Left colon (tissue), 2 donors: ENCODE measurements at regions not wholly inside any gene's neighbourhood (a gene's known extent, or its start where the extent isn't known, plus 50 kb on each side); places are given as distances from the start of the nearest gene placed in this dataset.
A peak's percentile ranks its signal among the peaks of the same experiment; 100 is the strongest.

Source experiments
- ATAC-seq: fragments of 200-7000 bp; cut with Tn5 transposase; one replicate; pipeline ENCODE4 v1.9.1; 2020; ENCODE audit warnings: mild to moderate bottlenecking, moderate library complexity
- DNase-seq, 2 donors: peaks; one replicate each; pipeline ENCODE4 v3.0.0-alpha.2; 2020
- intact Hi-C, 2 donors: fragments of 100-400 bp; cut with DNase I in 1 of 2; cut with micrococcal nuclease in 1 of 2; formaldehyde crosslinking; loops; one replicate each; pipeline versions ENCODE4 v1.11.2 to v1.14.0; 2022; cut with DNase I, micrococcal nuclease
- donor health status: DM: no; HTN: no; CAD: no.
- donor health status: DM: yes; HTN: yes; CAD: no.

- DNase-seq (no peak), ATAC-seq (no peak)
- intact Hi-C loops = no loop called here
Observed at GRCh38 chr21:38646213-38646837, 148.0 kb upstream of the ERG start.

DNA sequence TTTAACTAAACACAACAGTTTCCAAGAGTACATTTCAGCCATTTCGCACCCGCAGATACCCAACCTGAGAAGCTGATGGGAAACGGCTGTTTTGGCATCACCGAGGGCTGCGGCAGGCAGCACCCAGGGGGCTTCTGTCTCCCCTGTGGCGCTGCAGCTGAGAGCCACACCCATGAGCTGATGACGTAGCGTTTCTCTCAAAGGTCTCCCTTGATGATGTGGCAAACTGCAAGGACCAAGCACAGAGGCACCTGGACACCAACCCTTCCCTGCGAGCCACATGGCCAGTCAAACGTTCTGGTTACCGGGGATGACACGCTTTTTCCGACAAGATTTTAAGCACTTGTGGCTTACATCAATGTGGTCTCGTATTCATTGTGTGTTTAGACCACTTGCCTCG, 150.8 kb upstream of the ERG start:
- DNase-seq (no peak), ATAC-seq (no peak)
- intact Hi-C loops = no loop called here

- intact Hi-C loops = no loop called here
- DNase-seq (no peak), ATAC-seq (no peak)
Observed at GRCh38 chr21:38651570-38651969, 153.3 kb upstream of the ERG start.

- intact Hi-C loops = no loop called here
- DNase-seq (no peak), ATAC-seq (no peak)
Observed at GRCh38 chr21:38652396-38652795, 153.3 kb upstream of the ETS2 start.

- DNase-seq (no peak), ATAC-seq (no peak)
- intact Hi-C loops = no loop called here
Observed at GRCh38 chr21:38654580-38654979, 151.1 kb upstream of the ETS2 start.

- no peak for DNase-seq
- no peak for ATAC-seq
- intact Hi-C loops = no loop called here
Observed at GRCh38 chr21:38658511-38658910, 147.2 kb upstream of the ETS2 start.

- intact Hi-C loops = no loop called here
- ATAC-seq (no peak), DNase-seq (no peak)
Observed at GRCh38 chr21:38659936-38660332, 145.8 kb upstream of the ETS2 start.

DNA sequence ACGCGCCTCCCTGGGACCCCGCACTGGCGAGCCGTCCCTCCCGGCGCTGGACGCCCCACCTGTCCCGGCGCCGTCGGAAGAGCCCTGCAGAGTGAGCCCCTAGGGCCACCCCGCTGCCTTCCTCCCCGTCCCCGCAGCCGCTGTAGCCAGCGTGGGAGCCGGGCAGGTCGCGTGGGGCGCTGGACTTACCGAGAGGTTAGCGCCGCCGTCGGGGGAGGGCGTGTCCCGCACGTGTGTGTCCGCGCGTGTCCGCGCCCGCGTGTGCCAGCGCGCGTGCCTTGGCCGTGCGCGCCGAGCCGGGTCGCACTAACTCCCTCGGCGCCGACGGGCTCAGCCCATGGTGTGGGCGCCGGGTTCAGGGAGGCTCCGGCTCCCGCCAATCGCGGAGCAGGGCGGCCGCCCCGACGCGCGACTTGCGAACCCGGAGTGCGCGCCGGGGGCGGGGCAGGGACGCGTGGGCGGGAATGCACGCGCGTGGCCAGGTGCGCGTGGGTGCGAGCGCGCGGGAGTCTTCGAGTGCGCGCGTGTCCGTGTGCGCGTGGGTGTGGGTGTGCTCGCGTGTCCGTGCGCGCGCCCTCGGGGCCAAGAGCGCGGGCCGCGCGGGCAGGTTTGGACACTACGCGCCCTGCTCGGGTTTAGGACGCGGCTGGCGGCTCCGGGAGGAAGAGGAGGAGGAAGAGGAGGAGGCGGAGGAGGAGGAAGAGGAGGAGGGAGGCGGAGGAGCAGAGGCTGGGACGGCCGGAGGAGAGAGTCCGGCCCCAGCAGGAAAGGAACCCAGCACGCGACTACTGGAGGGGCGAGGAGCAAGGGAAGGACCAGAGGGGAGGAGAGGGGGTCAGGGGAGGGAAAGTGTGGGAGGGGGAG, 145.2 kb upstream of the ETS2 start:
- intact Hi-C loops = no loop called here
- DNase-seq (peak in 1 of 2 donors; percentile 35), ATAC-seq (peak; percentile 75)

DNA sequence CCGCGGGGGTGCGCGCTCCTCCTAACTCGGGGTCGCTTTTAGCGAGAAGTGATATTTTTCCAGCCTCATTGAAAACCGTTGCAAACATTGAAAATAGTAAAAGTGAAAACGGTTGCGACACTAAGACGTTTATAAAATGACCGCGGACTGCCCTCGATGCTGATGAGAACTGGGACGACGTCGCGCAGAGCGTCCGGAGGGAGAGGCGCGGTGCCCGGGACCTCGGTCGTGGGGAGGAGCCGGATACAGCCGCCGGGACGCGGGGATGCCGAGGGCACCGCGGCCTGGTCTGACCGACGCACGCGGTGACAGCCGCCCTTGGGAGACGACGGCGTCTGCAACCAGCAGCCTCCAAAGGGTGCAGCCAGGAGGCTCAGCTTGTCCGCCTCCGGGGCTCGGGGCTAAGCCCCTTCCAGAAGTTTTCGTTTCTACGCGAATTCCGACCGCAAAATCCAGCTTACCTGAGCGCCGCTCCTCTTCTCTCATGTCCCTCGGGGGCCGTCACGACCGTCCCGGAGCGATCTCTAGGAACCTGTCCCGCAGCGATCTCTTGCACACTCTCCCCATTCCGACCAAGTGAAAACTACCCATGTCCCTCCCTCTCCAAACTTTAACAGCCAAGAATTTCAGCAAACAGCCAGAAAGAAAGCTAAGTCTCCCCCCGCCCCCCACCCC, 144.4 kb upstream of the ETS2 start:
- ATAC-seq (peak; percentile 76), DNase-seq (peak; percentile 34 to 43)
- intact Hi-C loops = no loop called here

DNA sequence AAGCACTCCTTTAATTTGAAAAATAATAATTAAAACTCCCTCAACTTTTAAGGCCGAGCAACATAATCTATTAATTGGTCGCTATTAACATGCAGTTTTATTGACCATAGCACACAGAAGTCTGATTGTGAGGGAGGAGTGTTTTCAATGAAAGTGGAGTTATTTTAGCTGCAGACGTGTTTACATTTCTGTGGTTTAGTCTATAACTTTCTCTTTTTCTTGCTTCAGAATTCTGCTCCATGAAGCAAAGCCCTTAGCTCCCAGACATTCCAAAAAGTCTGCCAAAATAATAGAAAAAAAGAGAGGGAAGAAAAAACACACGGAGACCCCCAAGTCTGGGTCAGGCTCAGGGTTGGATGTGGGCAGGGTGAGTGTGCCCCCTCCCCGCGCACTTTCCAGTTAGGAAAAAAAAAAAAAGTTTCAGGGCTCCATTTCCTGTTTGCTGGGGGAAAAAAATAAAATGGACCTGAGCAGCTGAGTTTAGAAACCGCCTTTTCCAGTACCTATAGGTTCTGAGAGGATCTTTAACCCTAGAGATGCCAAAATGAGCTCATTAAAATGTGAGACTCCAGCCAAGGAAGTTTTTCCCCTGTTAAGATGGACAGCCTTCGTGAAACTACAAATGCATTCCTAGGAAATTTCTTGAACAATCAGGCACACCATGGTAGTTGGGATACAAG, 143.7 kb upstream of the ETS2 start:
- intact Hi-C loops = no loop called here
- DNase-seq (no peak), ATAC-seq (no peak)

GRCh38 chr21:38663282-38663681, 142.4 kb upstream of the ETS2 start:
- no peak for ATAC-seq
- no peak for DNase-seq
- intact Hi-C loops = no loop called here

DNA sequence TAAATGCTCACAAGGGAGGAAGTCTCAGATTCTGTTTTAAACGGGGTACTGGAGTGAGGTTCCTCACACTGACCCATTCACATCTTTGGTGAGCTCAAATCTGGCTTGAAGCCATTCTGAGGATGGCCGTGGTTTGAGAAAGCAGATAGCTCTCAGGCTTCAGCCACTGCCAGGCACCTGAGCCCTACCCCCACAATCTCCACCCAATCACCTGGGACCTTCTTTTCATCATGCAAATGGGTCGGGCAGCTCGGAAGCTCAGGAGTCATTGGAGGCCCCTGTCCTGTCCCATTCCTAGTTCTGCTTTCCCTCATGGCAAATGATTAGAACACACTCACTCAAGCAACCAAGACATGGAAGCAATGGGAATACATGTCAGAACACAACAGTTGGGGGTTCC, 141.4 kb upstream of the ETS2 start:
- intact Hi-C loops = no loop called here
- DNase-seq = no peak
- ATAC-seq = no peak

DNA sequence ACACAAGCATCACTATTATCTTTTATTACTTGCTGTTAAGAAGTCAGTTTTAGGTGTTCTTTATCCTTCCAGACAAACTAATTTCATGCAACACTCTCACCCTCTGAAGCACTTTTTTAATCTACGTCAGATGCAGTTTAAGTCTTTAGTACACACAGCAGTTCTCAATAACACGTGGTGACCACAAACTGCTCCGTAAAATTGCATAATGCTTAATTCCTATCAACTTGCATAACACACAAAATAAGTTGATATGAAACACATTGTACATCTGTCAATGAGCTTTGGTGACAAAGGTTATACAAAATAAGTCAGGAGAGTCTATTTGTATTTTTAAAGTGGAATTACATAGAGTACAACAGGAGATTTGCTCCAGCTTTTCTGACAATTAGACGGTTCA, 140.9 kb upstream of the ETS2 start:
- intact Hi-C loops = no loop called here
- ATAC-seq (no peak), DNase-seq (no peak)

DNA sequence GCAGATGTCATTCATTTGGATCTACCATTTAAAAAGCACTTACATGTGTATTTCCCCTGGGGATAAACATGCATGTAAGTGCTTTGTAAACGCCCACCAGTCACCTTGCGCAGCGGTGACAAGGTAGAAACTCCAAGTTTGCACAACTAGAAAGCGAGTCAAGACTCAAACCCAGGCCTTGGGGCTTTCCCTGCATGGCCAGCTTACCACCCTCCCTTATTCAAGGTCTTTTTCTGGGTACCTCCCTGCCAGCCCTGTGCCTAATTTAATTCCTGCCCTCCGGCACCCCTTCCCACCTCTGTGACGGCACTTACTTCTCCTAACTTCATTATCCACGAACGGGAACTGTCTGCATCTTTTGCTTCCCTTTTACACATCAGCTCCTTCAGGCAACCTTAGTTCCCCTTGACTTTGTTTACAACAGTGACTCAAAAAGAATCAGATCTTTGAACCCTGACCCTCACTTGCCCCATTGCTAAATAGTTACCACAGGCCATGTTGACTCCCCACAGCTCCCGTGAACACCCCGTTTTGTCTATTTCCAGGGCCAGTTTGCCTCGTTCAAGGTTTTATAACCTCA, 138.3 kb upstream of the ETS2 start:
- DNase-seq (no peak), ATAC-seq (no peak)
- intact Hi-C loops = no loop called here

- intact Hi-C loops = no loop called here
- ATAC-seq = peak; percentile 60
- no peak for DNase-seq
Observed at GRCh38 chr21:38668067-38668466, 137.7 kb upstream of the ETS2 start.

DNA sequence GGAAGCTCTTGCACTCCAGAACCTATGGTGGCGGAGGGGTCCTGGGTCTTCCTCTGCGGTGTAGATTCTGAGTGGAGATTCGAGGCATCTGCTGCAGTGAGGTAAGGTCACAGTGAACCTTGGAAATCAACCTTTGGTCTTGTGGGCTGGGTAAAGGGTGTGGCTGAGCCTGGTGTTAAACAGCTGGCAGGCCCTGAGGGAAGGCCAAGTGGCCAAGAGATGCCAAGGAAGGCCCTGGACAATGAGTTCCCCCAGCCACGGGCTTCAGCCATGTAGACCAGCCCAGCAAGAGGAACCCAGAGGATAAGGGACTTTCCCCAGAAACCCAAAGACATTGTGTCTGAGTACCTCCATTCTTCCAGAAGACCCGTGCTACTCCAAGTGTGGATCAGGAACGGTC, 137.2 kb upstream of the ETS2 start:
- DNase-seq = peak; percentile 36 to 45
- peak; percentile 93 for ATAC-seq
- intact Hi-C loops = no loop called here

DNA sequence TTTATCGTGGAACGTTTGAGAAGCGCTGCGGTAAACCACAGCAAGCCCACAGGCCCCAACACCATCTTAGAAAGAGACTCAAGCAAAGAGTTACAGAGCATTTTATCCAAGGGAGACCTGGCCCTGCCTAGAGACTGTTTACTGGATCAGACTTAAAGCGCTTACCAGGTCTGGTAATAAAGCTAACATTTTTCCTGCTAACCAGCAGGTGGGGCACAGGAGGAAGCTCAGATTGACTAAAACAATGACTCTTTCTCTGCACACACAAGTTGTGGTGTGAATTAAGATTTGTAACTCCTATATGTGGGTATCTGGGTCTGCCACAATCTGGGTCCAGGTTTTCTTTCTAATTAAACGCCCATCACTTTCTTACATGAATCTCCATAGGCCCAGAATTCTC, 136.5 kb upstream of the ETS2 start:
- DNase-seq (no peak), ATAC-seq (peak; percentile 83)
- intact Hi-C loops = no loop called here

DNA sequence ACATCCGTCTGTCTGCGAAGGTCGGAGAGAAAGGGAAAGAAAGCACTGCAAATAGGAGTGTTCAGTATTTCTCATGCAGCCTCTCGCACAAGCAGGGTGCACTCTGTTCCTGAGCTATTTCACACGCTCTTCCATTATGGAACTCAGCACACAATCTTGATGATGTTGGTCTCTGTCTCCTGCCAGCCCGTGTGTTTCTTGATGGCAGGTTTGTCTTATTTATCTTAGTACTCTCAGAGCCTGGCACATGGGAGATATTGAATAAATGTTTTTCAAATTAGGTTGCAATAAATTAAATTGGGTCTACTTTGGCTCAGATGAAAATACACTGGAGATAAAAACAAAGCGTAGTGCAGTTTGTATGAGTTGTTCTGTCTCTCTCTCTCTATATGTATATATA, 134.9 kb upstream of the ETS2 start:
- ATAC-seq (no peak), DNase-seq (no peak)
- intact Hi-C loops = no loop called here

- intact Hi-C loops = no loop called here
- ATAC-seq (no peak), DNase-seq (no peak)
Observed at GRCh38 chr21:38671773-38672172, 134.0 kb upstream of the ETS2 start.
